GM23248 (cell line): ENCODE measurements at regions not wholly inside any gene's neighbourhood (a gene's known extent, or its start where the extent isn't known, plus 50 kb on each side); places are given as distances from the start of the nearest gene placed in this dataset.

Source experiments
- DNase-seq: peaks from one replicate; pipeline ENCODE4 v3.0.0-alpha.2; 2015
- H2AFZ ChIP-seq: fragments of 200-600 bp; sonication (generic); 2 replicates; pipeline ENCODE4 v1.6.1; 2016; ENCODE audit warnings: antibody characterized with exemption
- H3F3A ChIP-seq: fragments of 200-600 bp; sonication (generic); 2 replicates; pipeline ENCODE4 v1.6.1; 2016; ENCODE audit warnings: mild to moderate bottlenecking, antibody characterized with exemption, mixed run types; ENCODE audit not compliant: insufficient read depth
- H3K27ac ChIP-seq: fragments of 200-600 bp; sonication (generic); 2 replicates; pipeline ENCODE4 v1.5.1; 2016; ENCODE audit warnings: mild to moderate bottlenecking
- H3K27me3 ChIP-seq: fragments of 200-600 bp; sonication (generic); replicated peaks from 2 replicates; pipeline ENCODE4 v1.6.1; 2016; ENCODE audit warnings: mild to moderate bottlenecking; ENCODE audit not compliant: insufficient read depth
- H3K36me3 ChIP-seq: fragments of 200-600 bp; sonication (generic); 2 replicates; pipeline ENCODE4 v1.6.1; 2016; ENCODE audit warnings: low read depth, mild to moderate bottlenecking
- H3K4me1 ChIP-seq: fragments of 200-600 bp; sonication (generic); 2 replicates; pipeline ENCODE4 v1.6.1; 2016; ENCODE audit warnings: mild to moderate bottlenecking; ENCODE audit not compliant: insufficient read depth
- H3K4me2 ChIP-seq: fragments of 200-600 bp; sonication (generic); one replicate; pipeline ENCODE4 v1.6.1; 2016; ENCODE audit warnings: mild to moderate bottlenecking; ENCODE audit not compliant: unreplicated experiment
- H3K4me3 ChIP-seq: fragments of 200-600 bp; sonication (generic); 2 replicates; pipeline ENCODE4 v1.5.1; 2016; ENCODE audit warnings: mild to moderate bottlenecking
- H3K79me2 ChIP-seq: fragments of 200-600 bp; sonication (generic); 2 replicates; pipeline ENCODE4 v1.6.1; 2016; ENCODE audit warnings: mild to moderate bottlenecking; ENCODE audit not compliant: insufficient read depth
- H3K9ac ChIP-seq: fragments of 200-600 bp; sonication (generic); 2 replicates; pipeline ENCODE4 v1.6.1; 2016; ENCODE audit warnings: mild to moderate bottlenecking
- H3K9me2 ChIP-seq: fragments of 200-600 bp; sonication (generic); 2 replicates; pipeline ENCODE4 v1.6.1; 2016; ENCODE audit warnings: mixed run types, mild to moderate bottlenecking, moderate library complexity; ENCODE audit not compliant: insufficient read depth
- H3K9me3 ChIP-seq: fragments of 200-600 bp; sonication (generic); one replicate; pipeline ENCODE4 v1.6.1; 2017; ENCODE audit warnings: low read depth
- H4K20me1 ChIP-seq: fragments of 200-600 bp; sonication (generic); 2 replicates; pipeline ENCODE4 v1.6.0; 2016; ENCODE audit not compliant: insufficient read depth
- EZH2 ChIP-seq: fragments of 200-600 bp; sonication (generic); IDR thresholded peaks from 2 replicates; pipeline ENCODE4 v1.6.1; 2018; ENCODE audit warnings: antibody characterized with exemption, mild to moderate bottlenecking; ENCODE audit not compliant: insufficient read depth, poor library complexity, severe bottlenecking
- EZH2phosphoT487 ChIP-seq: fragments of 200-600 bp; sonication (generic); IDR thresholded peaks from 2 replicates; pipeline ENCODE4 v1.6.1; 2018; ENCODE audit warnings: antibody characterized with exemption, moderate library complexity, mild to moderate bottlenecking, low read depth; ENCODE audit not compliant: insufficient read depth
- WGBS, 2 experiments: methylation state at CpG; one replicate each; pipeline ENCODE4 v1.1.6; 2015 to 2017; ENCODE audit warnings: low lambda C conversion rate in 2 of 2, low coverage in 1 of 2; ENCODE audit errors: missing lambda C conversion rate in 2 of 2; 5-methylcytosine and 5-hydroxymethylcytosine counted together
- in situ Hi-C: fragments of 300-500 bp; cut with MboI; formaldehyde crosslinking; loops from 2 replicates; pipeline ENCODE4 v1.15.0; 2020

GRCh38 chr18:38032516-38032915, 466.9 kb upstream of the CELF4 start:
- Histone ChIP-seq H3K9me3 (no peaks in the 10 kb centered on the region), H3K4me3 (no peak overlapping the region), H4K20me1 (no peaks in the 10 kb centered on the region), H2AFZ (no peak overlapping the region), H3K9me2 (no peaks in the 10 kb centered on the region), H3K4me1 (no peaks in the 10 kb centered on the region), H3K9ac (no peak overlapping the region), H3F3A (no peaks in the 10 kb centered on the region), H3K4me2 (no peak overlapping the region), H3K27ac (no peak overlapping the region), H3K36me3 (no peaks in the 10 kb centered on the region), H3K27me3 (no peaks in the 10 kb centered on the region), H3K79me2 (no peaks in the 10 kb centered on the region)
- no peak for TF ChIP-seq EZH2phosphoT487
- TF ChIP-seq EZH2 = no peak
- no peak for DNase-seq
- in situ Hi-C loops = no loop called here

- Histone ChIP-seq H3K4me2 (no peak overlapping the region), H3K4me1 (no peaks in the 10 kb centered on the region), H3K9me2 (no peaks in the 10 kb centered on the region), H3K4me3 (no peak overlapping the region), H3K9ac (no peak overlapping the region), H3K79me2 (no peaks in the 10 kb centered on the region), H3K9me3 (no peaks in the 10 kb centered on the region), H2AFZ (no peak overlapping the region), H3K36me3 (no peaks in the 10 kb centered on the region), H3K27me3 (no peaks in the 10 kb centered on the region), H3F3A (no peaks in the 10 kb centered on the region), H4K20me1 (no peaks in the 10 kb centered on the region), H3K27ac (no peak overlapping the region)
- in situ Hi-C loops = no loop called here
- WGBS, 2 experiments = 21 to 23% methylated on average over 7 of the region's 7 CpGs
- TF ChIP-seq EZH2phosphoT487 = no peak
- TF ChIP-seq EZH2 = no peak
- no peak for DNase-seq
Measured at GRCh38 chr18:38028946-38029345, 463.3 kb upstream of the CELF4 start.

- H3K9ac ChIP-seq = no peak overlapping the region
- H3F3A ChIP-seq = no peaks in the 10 kb centered on the region
- no peak overlapping the region for H2AFZ ChIP-seq
- in situ Hi-C loops = no loop called here
- TF ChIP-seq EZH2 (no peak), EZH2phosphoT487 (no peak)
- H3K9me2 ChIP-seq = no peaks in the 10 kb centered on the region
- WGBS, 2 experiments = 23 to 28% methylated on average over 4 of the region's 4 CpGs
- H3K4me1 ChIP-seq = no peaks in the 10 kb centered on the region
- no peaks in the 10 kb centered on the region for H3K9me3 ChIP-seq
- H3K27ac ChIP-seq = no peak overlapping the region
- H3K4me3 ChIP-seq = no peak overlapping the region
- H3K4me2 ChIP-seq = no peak overlapping the region
- H3K79me2 ChIP-seq = no peaks in the 10 kb centered on the region
- no peaks in the 10 kb centered on the region for H3K27me3 ChIP-seq
- DNase-seq = no peak
- H3K36me3 ChIP-seq = no peaks in the 10 kb centered on the region
- no peaks in the 10 kb centered on the region for H4K20me1 ChIP-seq
Measured at GRCh38 chr18:38025433-38026038, 459.9 kb upstream of the CELF4 start.

GRCh38 chr18:38023871-38024270, 458.3 kb upstream of the CELF4 start:
- Histone ChIP-seq H4K20me1 (no peaks in the 10 kb centered on the region), H3K4me3 (no peak overlapping the region), H3K9ac (no peak overlapping the region), H3K27me3 (no peaks in the 10 kb centered on the region), H2AFZ (no peak overlapping the region), H3K36me3 (no peaks in the 10 kb centered on the region), H3K9me3 (no peaks in the 10 kb centered on the region), H3K4me1 (no peaks in the 10 kb centered on the region), H3K79me2 (no peaks in the 10 kb centered on the region), H3K4me2 (no peak overlapping the region), H3F3A (no peaks in the 10 kb centered on the region), H3K27ac (no peak overlapping the region), H3K9me2 (no peaks in the 10 kb centered on the region)
- in situ Hi-C loops = no loop called here
- WGBS, 2 experiments = 16 to 21% methylated on average over 2 of the region's 2 CpGs
- no peak for DNase-seq
- TF ChIP-seq EZH2phosphoT487 (no peak), EZH2 (no peak)

- Histone ChIP-seq H3K9me3 (no peaks in the 10 kb centered on the region), H3K36me3 (no peaks in the 10 kb centered on the region), H3K79me2 (no peaks in the 10 kb centered on the region), H3K4me2 (no peak overlapping the region), H3K4me3 (no peak overlapping the region), H3K27ac (no peak overlapping the region), H3K9ac (no peak overlapping the region), H2AFZ (no peak overlapping the region), H3F3A (no peaks in the 10 kb centered on the region), H4K20me1 (no peaks in the 10 kb centered on the region), H3K9me2 (no peaks in the 10 kb centered on the region), H3K4me1 (no peaks in the 10 kb centered on the region), H3K27me3 (no peaks in the 10 kb centered on the region)
- 10 to 14% methylated on average over 4 of the region's 4 CpGs for WGBS, 2 experiments
- TF ChIP-seq EZH2phosphoT487 = no peak
- no peak for TF ChIP-seq EZH2
- in situ Hi-C loops = no loop called here
- DNase-seq = no peak
Measured at GRCh38 chr18:38022234-38022633, 456.6 kb upstream of the CELF4 start.
